Stimulated activated effector memory CD8-positive, alpha-beta T cell treated with anti-CD3 and anti-CD28 coated beads, Interleukin-12 subunit alpha, Interleukin-12 subunit beta, amount 100 ng/mL, for 72 hours (primary cell): ENCODE measurements at regions not wholly inside any gene's neighbourhood (a gene's known extent, or its start where the extent isn't known, plus 50 kb on each side); places are given as distances from the start of the nearest gene placed in this dataset.

Experiments
- ATAC-seq: fragments of 150-1000 bp; cut with Tn5 transposase; 2 replicates; pipeline ENCODE4 v1.10.0; 2021
- DNase-seq, 2 donors: peaks; one replicate each; pipeline ENCODE4 v3.0.0; 2021 to 2022; ENCODE audit warnings: low spot score in 2 of 2
- H3K27ac Mint-ChIP-seq: one replicate; pipeline ENCODE4 v1.8.0; 2022; ENCODE audit warnings: mild to moderate bottlenecking, mixed read lengths
- H3K36me3 Mint-ChIP-seq: one replicate; pipeline ENCODE4 v1.8.0; 2022; ENCODE audit warnings: mild to moderate bottlenecking, mixed read lengths
- H3K4me1 Mint-ChIP-seq: one replicate; pipeline ENCODE4 v1.8.0; 2022; ENCODE audit warnings: mixed read lengths
- H3K4me3 Mint-ChIP-seq: one replicate; pipeline ENCODE4 v1.8.0; 2022; ENCODE audit warnings: mild to moderate bottlenecking, mixed read lengths
- H3K9me3 Mint-ChIP-seq: one replicate; pipeline ENCODE4 v1.8.0; 2022; ENCODE audit warnings: mixed read lengths

DNA sequence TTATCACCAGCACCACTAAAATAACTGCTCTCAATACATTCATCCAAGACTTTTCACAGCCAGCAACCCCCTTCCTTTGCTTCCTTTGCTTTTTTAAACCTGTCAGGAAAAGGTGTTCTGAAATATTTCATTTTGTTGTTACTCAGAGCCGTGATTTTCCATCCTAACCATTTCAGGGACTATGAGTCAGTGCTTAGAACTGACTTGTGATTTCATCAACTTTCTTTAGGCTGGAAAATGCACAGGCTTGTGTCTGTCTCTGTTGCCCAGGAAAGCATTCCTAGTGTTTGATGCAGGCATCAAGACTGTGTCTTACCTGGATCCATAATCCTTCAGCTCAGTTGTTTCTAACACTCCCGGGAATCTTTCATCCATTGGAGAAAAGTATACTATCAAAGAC is 805.6 kb downstream of the BRINP1 start:
- Mint-ChIP-seq H3K4me1 (no peaks in the 10 kb centered on the region), H3K27ac (no peak overlapping the region), H3K4me3 (no peak overlapping the region), H3K9me3 (peaks cover 9% of the 10 kb centered on the region), H3K36me3 (no peaks in the 10 kb centered on the region)
- DNase-seq = no peak
- ATAC-seq = no peak

DNA sequence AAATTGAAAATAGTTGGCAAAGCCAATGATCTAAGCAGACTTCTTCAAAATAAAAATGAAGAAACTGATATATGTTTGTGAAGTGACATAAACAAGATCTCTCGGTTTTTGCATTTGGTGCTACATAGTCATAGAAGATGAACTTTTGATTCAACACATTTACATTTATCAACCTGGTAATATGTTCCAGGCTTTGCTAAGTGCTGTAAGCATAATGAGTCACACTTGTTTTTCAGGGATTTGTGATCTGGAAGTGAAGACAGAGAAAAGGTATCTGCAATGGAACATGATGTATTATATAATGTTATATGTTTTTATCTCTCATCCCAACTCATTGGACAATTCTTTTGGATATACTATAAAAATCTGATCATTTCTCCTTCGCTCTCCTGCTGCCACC is 801.4 kb downstream of the BRINP1 start:
- DNase-seq (no peak), ATAC-seq (no peak)
- H3K9me3 Mint-ChIP-seq = peaks cover 15% of the 10 kb centered on the region
- H3K4me3 Mint-ChIP-seq = no peak overlapping the region
- H3K27ac Mint-ChIP-seq = no peak overlapping the region
- H3K4me1 Mint-ChIP-seq = no peaks in the 10 kb centered on the region
- no peaks in the 10 kb centered on the region for H3K36me3 Mint-ChIP-seq

DNA sequence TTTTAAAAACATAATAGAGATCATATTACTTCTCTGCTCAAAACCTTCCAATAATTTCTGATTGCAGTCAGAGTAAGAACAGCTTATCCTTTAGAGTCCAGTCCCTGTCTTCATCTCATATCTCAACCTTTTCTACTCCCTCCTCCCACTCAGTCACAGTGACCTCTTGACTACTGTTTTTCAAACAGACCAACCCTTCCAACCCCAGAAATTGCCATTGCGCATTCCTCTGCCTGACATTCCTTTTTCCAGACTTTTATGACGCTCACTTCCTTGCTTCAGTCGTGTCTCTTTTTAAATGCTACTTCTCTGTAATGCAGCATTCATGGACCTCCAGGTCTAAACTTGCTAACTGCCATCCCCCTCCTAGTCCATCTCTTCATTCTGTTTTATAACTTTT is 800.5 kb downstream of the BRINP1 start:
- DNase-seq (no peak), ATAC-seq (no peak)
- Mint-ChIP-seq H3K4me1 (no peaks in the 10 kb centered on the region), H3K27ac (no peak overlapping the region), H3K36me3 (no peaks in the 10 kb centered on the region), H3K4me3 (no peak overlapping the region), H3K9me3 (peaks cover 11% of the 10 kb centered on the region)

DNA sequence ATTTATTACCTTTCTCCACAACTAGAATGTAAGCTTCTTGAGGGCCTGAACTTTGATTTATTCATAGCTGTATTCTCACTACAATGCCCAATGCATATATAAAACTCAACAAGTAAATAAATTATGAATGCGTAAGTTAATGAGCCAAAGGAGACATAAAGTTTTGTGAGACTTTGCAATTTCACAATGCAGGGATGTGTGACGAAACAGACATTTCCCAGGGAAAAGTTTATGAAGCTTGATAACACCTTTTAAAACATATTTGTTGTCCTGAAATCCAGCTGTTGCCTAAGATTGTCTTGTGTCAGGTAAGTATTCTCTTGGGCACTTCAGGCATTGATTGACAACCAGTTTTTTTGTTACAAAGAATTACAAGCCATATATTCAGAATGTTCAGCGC is 800.1 kb downstream of the BRINP1 start:
- H3K4me1 Mint-ChIP-seq = no peaks in the 10 kb centered on the region
- H3K36me3 Mint-ChIP-seq = no peaks in the 10 kb centered on the region

DNA sequence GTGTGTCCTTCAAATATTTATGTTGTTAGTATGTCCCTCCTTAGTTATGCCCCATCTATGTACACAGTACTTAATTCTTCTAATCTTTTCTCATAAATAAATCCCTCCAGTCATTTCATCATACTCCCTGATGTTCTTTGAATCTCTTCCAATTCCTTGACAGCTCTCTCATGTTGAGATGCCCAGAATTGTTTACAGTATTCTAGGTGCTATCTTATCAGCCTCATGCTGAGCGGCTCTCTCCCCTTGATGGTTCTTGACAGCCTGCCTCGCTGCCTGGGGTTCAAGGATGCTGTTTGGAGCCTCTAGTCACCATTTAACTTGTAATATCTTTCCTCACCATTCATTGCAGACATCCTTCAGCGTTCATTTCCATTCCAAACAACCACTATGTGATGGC is 799.2 kb downstream of the BRINP1 start:
- H3K9me3 Mint-ChIP-seq = peaks cover 11% of the 10 kb centered on the region
- ATAC-seq = no peak
- H3K27ac Mint-ChIP-seq = no peak overlapping the region
- H3K4me1 Mint-ChIP-seq = no peaks in the 10 kb centered on the region
- DNase-seq = no peak
- H3K4me3 Mint-ChIP-seq = no peak overlapping the region
- no peaks in the 10 kb centered on the region for H3K36me3 Mint-ChIP-seq

More for the DNA sequence above, 800.1 kb downstream of the BRINP1 start:
- Mint-ChIP-seq H3K27ac (no peak overlapping the region), H3K9me3 (peaks cover 11% of the 10 kb centered on the region), H3K4me3 (no peak overlapping the region)
- DNase-seq = no peak
- no peak for ATAC-seq

DNA sequence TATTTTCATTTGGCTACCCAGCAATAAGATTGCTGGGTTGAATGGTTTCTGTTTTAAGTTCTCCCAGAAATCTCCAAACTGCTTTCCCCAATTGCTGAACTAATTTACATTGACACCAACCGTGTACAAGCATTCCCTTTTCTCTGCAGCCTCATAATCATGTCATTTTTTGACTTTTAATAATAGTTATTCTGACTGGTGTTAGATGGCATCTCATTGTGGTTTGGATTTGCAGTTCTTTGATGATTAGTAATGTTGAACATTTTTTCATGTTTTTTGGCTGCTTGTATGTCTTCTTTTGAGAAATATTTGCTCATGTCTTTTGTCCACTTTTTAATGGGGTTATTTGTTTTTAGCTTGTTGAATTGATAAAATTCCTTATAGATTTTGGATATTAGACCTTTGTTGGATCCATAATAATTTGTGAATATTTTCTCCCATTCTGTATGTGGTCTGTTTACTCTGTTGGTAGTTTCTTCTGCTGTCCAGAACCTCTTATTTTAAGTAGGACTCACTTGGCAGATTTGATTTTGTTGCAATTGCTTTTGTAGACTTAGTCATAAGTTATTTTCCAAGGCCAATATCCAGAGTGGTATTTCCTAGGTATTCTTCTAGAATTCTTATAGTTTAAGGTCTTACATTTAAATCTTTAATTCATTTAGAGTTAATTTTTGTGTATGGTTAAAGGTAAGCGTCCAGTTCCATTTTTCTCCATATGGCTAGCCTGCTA is 793.7 kb downstream of the BRINP1 start:
- Mint-ChIP-seq H3K4me1 (no peaks in the 10 kb centered on the region), H3K36me3 (no peaks in the 10 kb centered on the region), H3K27ac (no peak overlapping the region), H3K4me3 (no peak overlapping the region), H3K9me3 (peaks cover 10% of the 10 kb centered on the region)
- no peak for DNase-seq
- ATAC-seq = no peak

DNA sequence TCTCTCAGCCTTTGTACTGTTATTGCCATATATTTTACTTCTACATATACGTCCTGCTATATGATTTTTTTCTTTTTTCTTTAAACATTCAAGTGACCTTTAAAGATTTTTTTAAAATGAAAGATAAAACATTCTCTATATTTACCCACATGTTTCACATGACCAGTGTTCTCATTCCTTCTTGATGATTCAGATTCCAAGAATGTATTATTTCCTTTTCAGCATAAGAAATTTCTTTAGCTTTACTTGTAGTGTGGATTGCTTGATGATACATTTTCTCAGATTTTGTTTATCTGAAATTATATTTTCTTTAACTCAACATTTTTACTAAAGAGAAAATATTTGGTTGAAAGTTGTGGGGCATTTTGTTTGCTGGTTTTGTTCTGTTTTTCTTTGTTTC is 792.1 kb downstream of the BRINP1 start:
- no peak for ATAC-seq
- no peaks in the 10 kb centered on the region for H3K4me1 Mint-ChIP-seq
- H3K27ac Mint-ChIP-seq = no peak overlapping the region
- peaks cover 10% of the 10 kb centered on the region for H3K9me3 Mint-ChIP-seq
- H3K36me3 Mint-ChIP-seq = no peaks in the 10 kb centered on the region
- no peak for DNase-seq
- no peak overlapping the region for H3K4me3 Mint-ChIP-seq

DNA sequence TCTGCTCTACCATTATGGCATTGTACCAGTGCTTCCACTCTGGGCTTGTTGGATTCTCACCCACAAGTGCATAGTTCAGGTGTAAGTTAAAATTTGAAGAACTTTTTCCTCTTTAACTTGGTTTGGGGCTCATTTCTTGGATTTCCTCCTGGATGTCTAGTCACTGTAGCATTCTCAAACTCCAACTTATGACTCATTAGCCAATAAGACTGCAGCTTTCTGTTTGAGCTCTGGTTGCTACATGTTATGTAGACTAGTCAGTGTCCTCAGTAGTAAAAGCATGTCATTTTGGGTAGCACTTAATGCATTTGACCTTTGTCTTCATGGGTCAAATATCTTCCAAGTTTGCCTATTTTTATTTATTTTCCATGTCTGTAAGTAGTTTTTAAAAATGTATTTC is 790.8 kb downstream of the BRINP1 start:
- Mint-ChIP-seq H3K36me3 (no peaks in the 10 kb centered on the region), H3K9me3 (peaks cover 13% of the 10 kb centered on the region), H3K4me1 (no peaks in the 10 kb centered on the region), H3K27ac (no peak overlapping the region), H3K4me3 (no peak overlapping the region)
- no peak for ATAC-seq
- no peak for DNase-seq

DNA sequence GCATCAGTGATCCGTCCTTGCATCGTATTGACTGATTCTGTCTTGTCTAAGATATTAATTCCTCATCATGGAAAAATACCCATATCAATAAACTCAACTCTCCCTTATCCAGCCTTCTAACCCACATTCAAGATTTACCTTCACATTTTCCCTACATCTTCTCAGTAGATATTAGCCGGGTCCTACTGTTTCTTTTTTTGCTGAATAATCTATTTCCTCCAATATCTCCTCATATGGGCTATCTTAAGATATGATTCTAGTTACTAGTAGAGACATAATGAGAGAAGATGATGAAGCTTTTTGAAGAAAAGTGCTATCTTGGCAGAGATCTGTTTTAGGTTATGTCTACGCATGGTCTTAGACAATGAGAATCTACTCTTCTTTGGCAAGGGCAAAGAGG is 785.8 kb downstream of the BRINP1 start:
- no peak overlapping the region for H3K27ac Mint-ChIP-seq
- ATAC-seq = no peak
- H3K4me1 Mint-ChIP-seq = no peaks in the 10 kb centered on the region
- H3K36me3 Mint-ChIP-seq = no peaks in the 10 kb centered on the region
- peaks cover 10% of the 10 kb centered on the region for H3K9me3 Mint-ChIP-seq
- H3K4me3 Mint-ChIP-seq = no peak overlapping the region
- no peak for DNase-seq

DNA sequence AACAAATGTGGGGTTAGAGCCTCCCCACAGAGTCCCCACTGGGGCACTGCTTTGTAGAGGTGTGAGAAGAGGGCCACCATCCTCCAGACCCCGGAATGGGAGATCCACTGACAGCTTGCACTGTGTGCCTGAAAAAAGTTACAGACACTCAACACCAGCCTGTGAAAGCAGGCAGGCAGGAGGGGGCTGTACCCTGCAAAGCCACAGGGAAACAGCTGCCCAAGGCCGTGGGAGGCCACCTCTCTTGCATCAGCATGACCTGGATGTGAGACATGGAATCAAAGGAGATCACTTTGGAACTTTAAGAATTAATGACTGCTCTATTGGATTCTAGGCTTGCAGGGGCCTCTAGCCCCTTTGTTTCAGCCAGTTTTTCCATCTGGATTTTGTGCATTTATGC is 782.3 kb downstream of the BRINP1 start:
- DNase-seq (no peak), ATAC-seq (no peak)
- H3K4me1 Mint-ChIP-seq = no peaks in the 10 kb centered on the region
- H3K36me3 Mint-ChIP-seq = no peaks in the 10 kb centered on the region
- no peak overlapping the region for H3K4me3 Mint-ChIP-seq
- H3K9me3 Mint-ChIP-seq = peaks cover 10% of the 10 kb centered on the region
- no peak overlapping the region for H3K27ac Mint-ChIP-seq

DNA sequence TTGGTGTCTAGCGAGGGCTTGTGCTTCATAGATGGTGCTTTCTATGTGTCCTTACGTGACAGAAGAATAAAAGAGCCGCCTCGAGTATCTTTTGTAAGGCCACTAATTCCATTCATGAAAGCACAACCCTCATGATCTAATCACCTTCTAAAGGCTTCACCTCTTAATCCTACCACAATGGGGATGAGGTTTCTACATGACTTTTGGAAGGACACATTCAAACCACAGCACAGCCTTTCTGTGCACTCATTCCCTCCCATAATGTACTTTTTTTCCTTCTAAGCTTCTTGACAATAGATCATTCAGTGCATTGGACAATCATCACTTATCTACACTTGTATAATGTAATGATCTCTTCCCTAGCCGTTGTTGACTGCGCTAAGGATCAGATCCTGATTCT is 774.8 kb downstream of the BRINP1 start:
- DNase-seq (no peak), ATAC-seq (no peak)
- H3K27ac Mint-ChIP-seq = no peak overlapping the region
- H3K4me1 Mint-ChIP-seq = no peaks in the 10 kb centered on the region
- peaks cover 6% of the 10 kb centered on the region for H3K9me3 Mint-ChIP-seq
- H3K36me3 Mint-ChIP-seq = no peaks in the 10 kb centered on the region
- H3K4me3 Mint-ChIP-seq = no peak overlapping the region

DNA sequence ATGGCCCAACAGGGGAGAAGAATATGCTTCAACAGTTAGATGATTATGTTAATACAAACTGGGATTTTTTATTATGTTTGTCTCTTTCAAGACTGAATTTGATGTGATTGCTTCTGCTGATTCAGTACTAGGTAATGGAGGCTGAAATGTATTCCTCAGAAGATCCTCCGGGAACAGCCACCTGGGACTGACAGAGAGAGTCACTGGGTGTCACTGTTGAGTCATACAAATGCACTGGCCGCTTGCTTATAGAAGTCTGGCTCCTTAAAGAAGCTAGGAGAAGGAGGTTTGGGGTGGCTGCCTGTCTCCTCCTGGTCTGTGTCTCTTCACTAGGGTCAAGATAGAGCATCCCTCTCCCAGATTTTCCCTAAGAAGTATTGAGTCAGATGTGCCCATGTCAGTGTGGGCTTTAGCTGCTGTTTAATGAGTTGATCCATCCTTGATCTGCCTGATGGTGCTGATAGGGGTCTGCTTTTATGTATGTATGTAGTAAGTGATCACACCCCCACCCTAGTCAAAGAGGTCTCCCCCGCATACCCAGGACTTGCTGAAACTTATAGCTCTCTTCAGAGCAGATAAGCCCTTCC is 773.4 kb downstream of the BRINP1 start:
- no peaks in the 10 kb centered on the region for H3K36me3 Mint-ChIP-seq
- H3K4me1 Mint-ChIP-seq = no peaks in the 10 kb centered on the region
- no peak overlapping the region for H3K4me3 Mint-ChIP-seq
- DNase-seq (no peak), ATAC-seq (no peak)
- peaks cover 6% of the 10 kb centered on the region for H3K9me3 Mint-ChIP-seq
- no peak overlapping the region for H3K27ac Mint-ChIP-seq

DNA sequence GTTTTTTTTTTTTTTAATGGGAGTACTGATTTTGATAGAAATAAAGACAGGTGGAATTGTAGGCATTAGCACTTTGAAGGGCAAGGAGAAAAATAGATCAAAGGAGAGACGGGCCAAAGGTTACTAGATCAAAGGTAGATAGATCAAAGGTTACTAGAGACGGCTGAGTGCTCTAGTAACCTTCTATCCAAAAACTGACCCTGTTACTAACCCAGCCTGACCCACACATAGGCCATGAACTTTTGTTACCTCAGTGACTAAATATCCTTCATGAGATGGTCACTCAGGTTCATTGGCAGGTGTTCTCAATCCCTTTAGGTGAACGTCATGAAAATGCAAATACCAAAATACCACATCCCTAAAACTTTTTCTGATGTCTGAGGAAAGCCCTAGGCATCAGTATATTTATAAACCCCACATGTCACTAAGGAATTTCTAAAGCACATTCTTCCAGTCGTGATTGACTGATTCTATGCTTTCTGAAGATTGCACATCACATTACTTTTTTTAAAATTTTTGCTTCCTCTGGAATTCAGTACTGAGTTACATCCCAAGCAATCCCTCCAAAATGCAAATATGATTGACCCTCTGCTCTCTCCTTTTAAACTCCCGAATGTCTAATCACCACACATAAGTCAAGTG is 772.7 kb downstream of the BRINP1 start:
- no peaks in the 10 kb centered on the region for H3K36me3 Mint-ChIP-seq
- no peak overlapping the region for H3K4me3 Mint-ChIP-seq
- no peak overlapping the region for H3K27ac Mint-ChIP-seq
- DNase-seq (no peak), ATAC-seq (no peak)
- H3K9me3 Mint-ChIP-seq = peaks cover 6% of the 10 kb centered on the region
- no peaks in the 10 kb centered on the region for H3K4me1 Mint-ChIP-seq

DNA sequence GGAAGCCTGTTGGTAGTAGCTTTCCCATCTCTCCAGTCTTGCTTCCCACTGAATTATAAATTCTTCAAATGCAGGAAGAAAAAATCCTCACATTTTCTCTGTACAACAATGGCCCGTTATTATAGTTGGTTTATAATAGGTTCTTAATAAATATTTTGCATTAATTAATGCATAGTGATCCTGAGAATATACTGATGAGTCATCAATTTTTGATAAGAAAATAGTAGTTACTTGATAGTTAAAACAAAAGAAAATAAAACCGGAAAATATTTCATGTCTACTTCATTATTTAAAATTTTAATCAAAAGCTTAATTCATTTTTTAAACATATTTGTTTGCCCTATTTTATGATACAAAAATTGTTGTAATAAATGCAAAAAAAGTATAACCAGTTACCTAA is 762.6 kb downstream of the BRINP1 start:
- DNase-seq (no peak), ATAC-seq (no peak)
- no peak overlapping the region for H3K27ac Mint-ChIP-seq
- H3K9me3 Mint-ChIP-seq = no peaks in the 10 kb centered on the region
- H3K4me1 Mint-ChIP-seq = no peaks in the 10 kb centered on the region
- H3K36me3 Mint-ChIP-seq = no peaks in the 10 kb centered on the region
- no peak overlapping the region for H3K4me3 Mint-ChIP-seq

DNA sequence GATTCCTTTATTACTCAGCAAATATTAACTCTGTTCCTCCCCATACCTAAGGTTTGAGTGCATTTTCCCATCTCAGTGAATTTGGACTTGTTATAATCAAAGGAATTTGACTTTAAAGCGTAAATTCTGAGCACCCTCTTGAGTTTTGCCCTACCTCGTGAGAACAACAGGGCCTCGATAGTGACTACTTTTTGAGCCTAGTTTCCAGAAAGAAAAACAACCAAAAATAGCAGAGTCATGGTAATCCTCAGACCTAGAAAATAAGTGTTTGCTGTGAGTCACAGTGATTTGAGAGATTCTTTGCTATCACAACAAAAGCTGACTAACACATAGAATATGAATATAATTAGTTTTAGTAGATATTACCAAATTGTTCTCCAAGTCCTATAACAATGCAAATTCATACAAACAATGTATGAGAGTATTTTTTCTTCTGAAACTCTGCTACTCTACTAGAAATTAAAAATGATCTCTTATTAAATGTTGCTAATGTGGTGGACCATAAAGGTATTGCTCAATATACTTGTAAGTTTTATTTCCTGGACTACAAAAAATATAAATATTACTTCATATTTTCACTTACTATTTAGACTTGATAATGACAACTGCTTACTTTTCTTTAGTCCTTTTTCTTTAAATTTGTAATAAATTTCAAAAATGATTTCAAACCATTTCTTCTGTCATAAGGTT is 759.7 kb downstream of the BRINP1 start:
- no peak for ATAC-seq
- DNase-seq = no peak
- Mint-ChIP-seq H3K27ac (no peak overlapping the region), H3K9me3 (peaks cover 4% of the 10 kb centered on the region), H3K36me3 (no peaks in the 10 kb centered on the region), H3K4me1 (no peaks in the 10 kb centered on the region), H3K4me3 (no peak overlapping the region)

DNA sequence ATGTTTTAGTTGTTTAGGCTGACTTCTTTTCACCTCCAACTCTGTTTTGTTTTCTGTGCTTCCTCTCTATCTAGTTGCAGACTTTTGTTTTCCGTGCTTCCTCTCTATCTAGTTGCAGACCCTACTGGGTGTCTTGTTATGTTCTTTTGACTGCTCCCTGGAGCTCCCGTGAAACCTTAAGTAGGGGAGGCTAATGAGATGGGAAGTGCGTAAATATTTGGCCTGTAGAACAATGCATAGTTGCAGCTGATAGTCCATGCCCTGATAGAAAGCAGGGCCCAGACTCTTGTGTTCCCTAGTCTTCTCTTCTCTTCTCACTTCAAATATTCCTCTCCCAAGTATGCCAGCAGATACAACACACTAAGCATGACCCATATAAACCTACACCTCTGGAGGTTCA is 757.0 kb downstream of the BRINP1 start:
- Mint-ChIP-seq H3K36me3 (no peaks in the 10 kb centered on the region), H3K9me3 (peaks cover 4% of the 10 kb centered on the region), H3K4me3 (no peak overlapping the region), H3K27ac (no peak overlapping the region), H3K4me1 (no peaks in the 10 kb centered on the region)
- ATAC-seq (no peak), DNase-seq (no peak)
